ENCODE measurements at regions not wholly inside any gene's neighbourhood (a gene's known extent, or its start where the extent isn't known, plus 50 kb on each side); places are given as distances from the start of the nearest gene placed in this dataset.

- no peak for TF ChIP-seq PRDM15 (CRISPR knock-in tag; IDR thresholded peaks at IDR 0.05)
Measured at GRCh38 chr5:99590806-99591205, 662.0 kb upstream of the CHD1 start (continued).

DNA sequence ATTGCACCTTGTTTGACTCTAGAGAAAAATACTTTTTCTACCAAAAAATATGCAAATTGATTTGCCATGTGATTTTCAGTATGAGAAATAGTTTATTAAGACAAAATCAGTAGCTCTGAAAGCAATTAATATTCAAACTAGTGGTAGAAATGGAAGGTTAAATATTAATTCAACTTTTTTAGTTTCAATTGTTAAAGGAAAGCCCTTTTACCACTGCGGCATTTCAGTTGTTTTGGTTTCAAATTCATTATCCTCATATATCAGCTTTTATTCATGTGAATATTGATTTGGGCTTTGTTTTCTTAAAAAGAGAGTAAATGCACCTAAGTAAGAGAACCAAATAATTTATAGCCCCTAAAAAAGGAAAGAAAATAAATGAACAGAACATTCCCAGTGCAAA, 660.6 kb upstream of the CHD1 start:
- Mint-ChIP-seq H3K4me3 (no peak overlapping the region), H3K9me3 (no peaks in the 10 kb centered on the region), H3K27ac (no peak overlapping the region), H3K4me1 (peaks cover 8% of the 10 kb centered on the region), H3K36me3 (no peaks in the 10 kb centered on the region), H3K27me3 (ENCODE audit: low read depth) (no peaks in the 10 kb centered on the region)
- TF ChIP-seq, protein P1, sequence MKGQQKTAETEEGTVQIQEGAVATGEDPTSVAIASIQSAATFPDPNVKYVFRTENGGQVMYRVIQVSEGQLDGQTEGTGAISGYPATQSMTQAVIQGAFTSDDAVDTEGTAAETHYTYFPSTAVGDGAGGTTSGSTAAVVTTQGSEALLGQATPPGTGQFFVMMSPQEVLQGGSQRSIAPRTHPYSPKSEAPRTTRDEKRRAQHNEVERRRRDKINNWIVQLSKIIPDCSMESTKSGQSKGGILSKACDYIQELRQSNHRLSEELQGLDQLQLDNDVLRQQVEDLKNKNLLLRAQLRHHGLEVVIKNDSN (CRISPR knock-in tag; IDR thresholded peaks at IDR 0.05): no peak
- TF ChIP-seq, protein P2, sequence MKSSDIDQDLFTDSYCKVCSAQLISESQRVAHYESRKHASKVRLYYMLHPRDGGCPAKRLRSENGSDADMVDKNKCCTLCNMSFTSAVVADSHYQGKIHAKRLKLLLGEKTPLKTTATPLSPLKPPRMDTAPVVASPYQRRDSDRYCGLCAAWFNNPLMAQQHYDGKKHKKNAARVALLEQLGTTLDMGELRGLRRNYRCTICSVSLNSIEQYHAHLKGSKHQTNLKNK (CRISPR knock-in tag; IDR thresholded peaks at IDR 0.05): no peak
- no peak for TF ChIP-seq IRF2 (CRISPR knock-in tag; IDR thresholded peaks at IDR 0.05; ENCODE audit: borderline replicate concordance, low read depth)
- TF ChIP-seq, protein P3, sequence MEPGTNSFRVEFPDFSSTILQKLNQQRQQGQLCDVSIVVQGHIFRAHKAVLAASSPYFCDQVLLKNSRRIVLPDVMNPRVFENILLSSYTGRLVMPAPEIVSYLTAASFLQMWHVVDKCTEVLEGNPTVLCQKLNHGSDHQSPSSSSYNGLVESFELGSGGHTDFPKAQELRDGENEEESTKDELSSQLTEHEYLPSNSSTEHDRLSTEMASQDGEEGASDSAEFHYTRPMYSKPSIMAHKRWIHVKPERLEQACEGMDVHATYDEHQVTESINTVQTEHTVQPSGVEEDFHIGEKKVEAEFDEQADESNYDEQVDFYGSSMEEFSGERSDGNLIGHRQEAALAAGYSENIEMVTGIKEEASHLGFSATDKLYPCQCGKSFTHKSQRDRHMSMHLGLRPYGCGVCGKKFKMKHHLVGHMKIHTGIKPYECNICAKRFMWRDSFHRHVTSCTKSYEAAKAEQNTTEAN (CRISPR knock-in tag; IDR thresholded peaks at IDR 0.05): no peak
- CTCF ChIA-PET: no interaction called here
- POLR2A ChIA-PET: no interaction called here
- DNase-seq (ENCODE audit: low spot score) (no peak), ATAC-seq (no peak)

GRCh38 chr5:99587983-99588382, 659.2 kb upstream of the CHD1 start:
- Mint-ChIP-seq H3K27me3 (ENCODE audit: low read depth) (no peaks in the 10 kb centered on the region), H3K27ac (no peak overlapping the region), H3K36me3 (no peaks in the 10 kb centered on the region), H3K4me1 (peaks cover 14% of the 10 kb centered on the region), H3K4me3 (no peak overlapping the region), H3K9me3 (no peaks in the 10 kb centered on the region)
- no peak for DNase-seq (ENCODE audit: low spot score)
- CTCF ChIA-PET: no interaction called here
- ATAC-seq: no peak
- POLR2A ChIA-PET: no interaction called here
- no peak for TF ChIP-seq NR3C1 (CRISPR knock-in tag; conservative IDR thresholded peaks at IDR 0.05; ENCODE audit: low read depth)
- TF ChIP-seq PRRX2 (CRISPR knock-in tag; IDR thresholded peaks at IDR 0.05): no peak
- TF ChIP-seq SOX15 (CRISPR knock-in tag; IDR thresholded peaks at IDR 0.05): no peak
- TF ChIP-seq, protein P4, sequence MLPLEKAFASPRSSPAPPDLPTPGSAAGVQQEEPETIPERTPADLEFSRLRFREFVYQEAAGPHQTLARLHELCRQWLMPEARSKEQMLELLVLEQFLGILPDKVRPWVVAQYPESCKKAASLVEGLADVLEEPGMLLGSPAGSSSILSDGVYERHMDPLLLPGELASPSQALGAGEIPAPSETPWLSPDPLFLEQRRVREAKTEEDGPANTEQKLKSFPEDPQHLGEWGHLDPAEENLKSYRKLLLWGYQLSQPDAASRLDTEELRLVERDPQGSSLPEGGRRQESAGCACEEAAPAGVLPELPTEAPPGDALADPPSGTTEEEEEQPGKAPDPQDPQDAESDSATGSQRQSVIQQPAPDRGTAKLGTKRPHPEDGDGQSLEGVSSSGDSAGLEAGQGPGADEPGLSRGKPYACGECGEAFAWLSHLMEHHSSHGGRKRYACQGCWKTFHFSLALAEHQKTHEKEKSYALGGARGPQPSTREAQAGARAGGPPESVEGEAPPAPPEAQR (CRISPR knock-in tag; IDR thresholded peaks at IDR 0.05): no peak
- no peak for TF ChIP-seq GTF2I (CRISPR knock-in tag; conservative IDR thresholded peaks at IDR 0.05)
- no peak for TF ChIP-seq ZNF232 (CRISPR knock-in tag; IDR thresholded peaks at IDR 0.05)
- no peak for TF ChIP-seq TP53 (CRISPR knock-in tag; IDR thresholded peaks at IDR 0.05)
- TF ChIP-seq NFYB (CRISPR knock-in tag; conservative IDR thresholded peaks at IDR 0.05; ENCODE audit: low read depth): no peak
- TF ChIP-seq, protein P5, sequence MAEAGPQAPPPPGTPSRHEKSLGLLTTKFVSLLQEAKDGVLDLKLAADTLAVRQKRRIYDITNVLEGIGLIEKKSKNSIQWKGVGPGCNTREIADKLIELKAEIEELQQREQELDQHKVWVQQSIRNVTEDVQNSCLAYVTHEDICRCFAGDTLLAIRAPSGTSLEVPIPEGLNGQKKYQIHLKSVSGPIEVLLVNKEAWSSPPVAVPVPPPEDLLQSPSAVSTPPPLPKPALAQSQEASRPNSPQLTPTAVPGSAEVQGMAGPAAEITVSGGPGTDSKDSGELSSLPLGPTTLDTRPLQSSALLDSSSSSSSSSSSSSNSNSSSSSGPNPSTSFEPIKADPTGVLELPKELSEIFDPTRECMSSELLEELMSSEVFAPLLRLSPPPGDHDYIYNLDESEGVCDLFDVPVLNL (CRISPR knock-in tag; IDR thresholded peaks at IDR 0.05; ENCODE audit: borderline replicate concordance, low read depth): no peak
- no peak for TF ChIP-seq CDX4 (CRISPR knock-in tag; IDR thresholded peaks at IDR 0.05; ENCODE audit: borderline replicate concordance)
- TF ChIP-seq CREB1 (CRISPR knock-in tag; IDR thresholded peaks at IDR 0.05): no peak
- TF ChIP-seq HMGA2 (CRISPR knock-in tag; IDR thresholded peaks at IDR 0.05): no peak
- TF ChIP-seq ESRRA (CRISPR knock-in tag; IDR thresholded peaks at IDR 0.05; ENCODE audit: borderline replicate concordance): no peak
- no peak for TF ChIP-seq AFF4 (CRISPR knock-in tag; IDR thresholded peaks at IDR 0.05; ENCODE audit: borderline replicate concordance)

Data from WTC11 (cell line).